Ovary (tissue), 7 donors: ENCODE measurements at regions not wholly inside any gene's neighbourhood (a gene's known extent, or its start where the extent isn't known, plus 50 kb on each side); places are given as distances from the start of the nearest gene placed in this dataset.

ENCODE experiments used
- DNase-seq, 5 donors: peaks; one replicate each; pipeline ENCODE4 v3.0.0-alpha.2; 2019 to 2020
- H3K27ac ChIP-seq, 2 donors: fragments of 200-600 bp; one replicate each; pipeline versions ENCODE4 v1.5.1 to v1.8.0; 2019 to 2022
- H3K27me3 ChIP-seq: fragments of 200-600 bp; one replicate; pipeline ENCODE4 v1.8.0; 2022
- H3K36me3 ChIP-seq: fragments of 200-600 bp; sonication (generic); one replicate; pipeline ENCODE4 v1.5.1; 2019
- H3K4me1 ChIP-seq: one replicate; pipeline ENCODE4 v1.8.1; 2013; ENCODE audit warnings: mild to moderate bottlenecking, moderate library complexity; ENCODE audit not compliant: insufficient read depth
- H3K4me3 ChIP-seq: fragments of 200-600 bp; sonication (generic); one replicate; pipeline ENCODE4 v1.5.1; 2017
- H3K9me3 ChIP-seq, 2 donors: fragments of 200-600 bp in 1 of 2; sonication (generic) in 1 of 2; one replicate each; pipeline versions ENCODE4 v1.5.1 to v1.8.1; 2013 to 2019; ENCODE audit warnings: mild to moderate bottlenecking in 1 of 2, moderate library complexity in 1 of 2
- CTCF ChIP-seq, 3 donors: fragments of 450-650 bp in 2 of 3; fragments of 200-600 bp in 1 of 3; IDR thresholded peaks; one replicate each; pipeline versions ENCODE4 v1.5.1 to v1.8.0; 2016 to 2022; ENCODE audit warnings: antibody characterized with exemption in 3 of 3, mild to moderate bottlenecking in 1 of 3
- EP300 ChIP-seq: sonication (generic); formaldehyde crosslinking; IDR thresholded peaks from one replicate; pipeline ENCODE4 v1.6.1; 2017; ENCODE audit warnings: antibody characterized with exemption
- POLR2A ChIP-seq: fragments of 450-650 bp; IDR thresholded peaks from one replicate; pipeline ENCODE4 v1.6.1; 2017; ENCODE audit warnings: antibody characterized with exemption, mild to moderate bottlenecking, moderate library complexity
- WGBS, 3 donors: extraction: QIAGEN DNeasy Blood & Tissue Kit in 1 of 3; methylation state at CpG; one replicate each; pipeline versions ENCODE4 v1.1.5 to v1.1.7; 2013 to 2017; 5-methylcytosine and 5-hydroxymethylcytosine counted together
- intact Hi-C, 4 donors: fragments of 100-400 bp; cut with DNase I; formaldehyde crosslinking; loops; one replicate each; pipeline versions ENCODE4 v1.11.0 to v1.15.1; 2022 to 2023
- microRNA counts: library from miRNA; unstranded; fragments of <30 nt; microRNA quantifications from one replicate; lab custom pipeline; 2016
- microRNA-seq, 3 donors: library from miRNA; unstranded; fragments of <30 nt; microRNA quantifications; one replicate each; pipeline versions ENCODE4 to v1.2.0, GENCODE V29; 2019 to 2020
- small RNA-seq: library from RNA; depleted of rRNA; stranded (forward); fragments of <200 nt; gene quantifications from one replicate; pipeline ENCODE3, GENCODE V24; 2016
- donor health status: DM: no; HTN: no; CAD: no; lungs with moderate emphysema.
- donor health status: DM: no; HTN: no; CAD: no.
- donor health status: Bipolar disorder and iron deficiency.
- donor health status: DM: no; HTN: no; CAD: no.
- donor health status: DM: yes; HTN: yes; CAD: no.

GRCh38 chr9:94204174-94204573 is 54.9 kb upstream of the ZNF169 start:
- no peaks in the 10 kb centered on the region for H3K9me3 ChIP-seq
- intact Hi-C loops, result loop anchor here in 1 of 4 donors (10.0 kb wide), 1 partner anchor 539 kb away; no protein-coding TSS in a partner anchor
- no peaks in the 10 kb centered on the region for H3K36me3 ChIP-seq
- no peak overlapping the region for H3K4me3 ChIP-seq
- TF ChIP-seq EP300, result no peak
- no peak for TF ChIP-seq CTCF (IDR thresholded peaks at IDR 0.05)
- TF ChIP-seq POLR2A, result no peak
- no peak overlapping the region for H3K27ac ChIP-seq
- H3K27me3 ChIP-seq, result no peaks in the 10 kb centered on the region
- 66 to 69% (median 67%) methylated on average over 4 of the region's 4 CpGs for WGBS, 3 donors
- no peaks in the 10 kb centered on the region for H3K4me1 ChIP-seq
- no peak for DNase-seq

DNA sequence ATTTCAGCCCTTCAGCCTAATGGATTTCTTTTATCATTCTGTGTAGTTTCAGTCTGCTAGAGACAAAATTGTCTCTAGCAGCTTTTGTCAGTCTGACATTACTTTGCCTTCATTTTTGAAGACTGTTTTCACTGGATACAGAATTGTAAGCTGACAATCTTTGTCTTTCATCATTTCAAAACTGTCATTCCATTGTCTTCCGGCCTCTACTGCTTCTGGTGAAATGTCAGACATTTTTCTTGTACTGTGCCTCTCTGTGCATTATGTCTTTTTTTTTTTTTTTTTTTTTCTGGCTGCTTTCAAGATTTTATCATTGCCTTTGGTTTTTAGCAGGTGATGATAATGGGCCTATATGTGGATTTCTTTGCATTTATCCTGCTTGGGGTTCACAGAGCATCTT is 51.3 kb upstream of the ZNF169 start:
- WGBS, 3 donors, result 96 to 100% (median 100%) methylated on average over 1 of the region's 1 CpG

More for the DNA sequence above, 51.3 kb upstream of the ZNF169 start:
- Histone ChIP-seq H3K36me3 (no peaks in the 10 kb centered on the region), H3K4me1 (no peaks in the 10 kb centered on the region), H3K27ac (no peak overlapping the region), H3K27me3 (no peaks in the 10 kb centered on the region), H3K9me3 (no peaks in the 10 kb centered on the region), H3K4me3 (no peak overlapping the region)
- intact Hi-C loops, result loop anchor here in 1 of 4 donors (10.0 kb wide), 1 partner anchor 543 kb away; no protein-coding TSS in a partner anchor
- no peak for DNase-seq
- TF ChIP-seq POLR2A, result no peak
- no peak for TF ChIP-seq CTCF (IDR thresholded peaks at IDR 0.05)
- TF ChIP-seq EP300, result no peak

MicroRNA genes in the stretch of these regions (microRNA counts, 767-probe panel; counts per million panel counts)
- 6,524 counts per million, percentile 98 among the panel's probes with 10 or more counts for microRNA hsa-let-7d-5p (lab: Ali Mortazavi, UCI)
- microRNA hsa-let-7f-5p (lab: Ali Mortazavi, UCI), result 6,138 counts per million, percentile 97 among the panel's probes with 10 or more counts

Small RNAs in the stretch of these regions (microRNA-seq; reads per million reads assigned to microRNA genes)
- 111 to 242 (median 241) reads per million in 3 donors for gene MIRLET7A1
- gene MIRLET7D, result 1,944 to 12,263 (median 4,448) reads per million in 3 donors
- gene MIRLET7F1, result 186 to 582 (median 323) reads per million in 3 donors

Small RNAs in the stretch of these regions (small RNA-seq; reads per million reads assigned to genes)
- gene MIRLET7A1 (5.5 reads per million, percentile 81 among the genes with 10 or more reads in this experiment), gene MIRLET7D (168 reads per million, percentile 92 among the genes with 10 or more reads in this experiment), gene MIRLET7F1 (92.2 reads per million, percentile 91 among the genes with 10 or more reads in this experiment)
